H1 (cell line): ENCODE measurements at regions not wholly inside any gene's neighbourhood (a gene's known extent, or its start where the extent isn't known, plus 50 kb on each side); places are given as distances from the start of the nearest gene placed in this dataset.

Source experiments
- ATF3 ChIP-seq: IDR thresholded peaks from 2 replicates; pipeline ENCODE4 v1.6.1; 2011; ENCODE audit warnings: low read depth, mild to moderate bottlenecking, low read length; ENCODE audit not compliant: insufficient read depth
- CTCF ChIP-seq, 3 experiments: IDR thresholded peaks; 1 replicate in 2 of 3; 2 replicates in 1 of 3; pipeline versions ENCODE4 v1.5.1 to v1.6.1; 2011; ENCODE audit warnings: low read length in 3 of 3, mild to moderate bottlenecking in 3 of 3, inconsistent platforms in 2 of 3, low read depth in 1 of 3, moderate library complexity in 1 of 3; ENCODE audit not compliant: insufficient read depth in 1 of 3; ENCODE audit errors: control extremely low read depth in 1 of 3
- E2F6 ChIP-seq: IDR thresholded peaks from 2 replicates; pipeline ENCODE4 v1.6.1; 2012; ENCODE audit warnings: inconsistent platforms
- GABPA ChIP-seq: IDR thresholded peaks from 2 replicates; pipeline ENCODE4 v1.6.1; 2011; ENCODE audit warnings: mild to moderate bottlenecking, low read length, moderate library complexity, borderline replicate concordance; ENCODE audit not compliant: insufficient read depth
- POLR2A ChIP-seq, 2 experiments: IDR thresholded peaks; 1 replicate in 1 of 2; 2 replicates in 1 of 2; pipeline ENCODE4 v1.6.1; 2011; ENCODE audit warnings: low read depth in 2 of 2, low read length in 2 of 2, mild to moderate bottlenecking in 2 of 2; ENCODE audit errors: control extremely low read depth in 1 of 2
- RAD21 ChIP-seq, 2 experiments: IDR thresholded peaks in 1 of 2; conservative IDR thresholded peaks in 1 of 2; 2 replicates each; pipeline ENCODE4 v1.6.1; 2011; ENCODE audit warnings: low read depth in 2 of 2, low read length in 2 of 2, improper control_type of control experiment in 1 of 2, inconsistent platforms in 1 of 2, mild to moderate bottlenecking in 1 of 2, moderate library complexity in 1 of 2
- RBBP5 ChIP-seq: IDR thresholded peaks from 2 replicates; pipeline ENCODE4 v1.7.1; 2012; ENCODE audit warnings: low read depth, mild to moderate bottlenecking, inconsistent platforms, low read length, moderate library complexity, borderline replicate concordance
- RNF2 ChIP-seq: fragments of 200-900, 300-1000 bp; sonication (generic); IDR thresholded peaks from 2 replicates; pipeline ENCODE4 v1.7.1; 2016; ENCODE audit warnings: borderline replicate concordance, low read depth, mild to moderate bottlenecking, antibody characterized with exemption, low read length; ENCODE audit not compliant: poor library complexity, severe bottlenecking; ENCODE audit errors: missing control alignments
- SIX5 ChIP-seq: IDR thresholded peaks from 2 replicates; pipeline ENCODE4 v1.6.1; 2011; ENCODE audit warnings: mild to moderate bottlenecking, low read depth, low read length
- SP1 ChIP-seq: IDR thresholded peaks from 2 replicates; pipeline ENCODE4 v1.6.1; 2011; ENCODE audit warnings: low read depth, low read length
- ZNF274 ChIP-seq: IDR thresholded peaks from 2 replicates; pipeline ENCODE4 v1.7.0; 2012; ENCODE audit warnings: low read length, borderline replicate concordance; ENCODE audit errors: extremely low read depth
- TF ChIP-seq, protein P1 (sequence below): IDR thresholded peaks from 2 replicates; pipeline ENCODE4 v1.6.1; 2012; ENCODE audit warnings: inconsistent platforms

DNA sequence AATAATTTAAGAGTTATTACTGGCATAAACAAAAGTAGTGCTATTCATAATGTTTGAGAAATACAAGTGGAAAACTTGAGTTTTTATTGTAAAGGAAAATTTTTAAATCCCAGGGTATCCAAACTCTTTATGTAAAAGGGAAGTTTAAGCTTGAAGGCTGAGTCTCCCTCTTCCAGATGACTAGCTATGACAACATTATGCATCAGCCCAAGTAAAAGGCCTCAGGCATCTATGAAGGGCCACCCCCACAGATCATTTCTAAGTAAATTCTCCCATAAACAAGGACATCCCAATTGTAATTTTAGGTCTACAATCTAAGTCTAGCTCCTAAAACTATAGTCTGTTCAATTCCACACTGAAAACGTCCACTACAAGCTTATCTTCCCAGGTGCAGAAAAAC, 166.2 kb upstream of the STEAP1 start:
- TF ChIP-seq POLR2A (IDR thresholded peaks at IDR 0.05; ENCODE audit: control extremely low read depth in 1 of 2, low read depth in 2 of 2, low read length in 2 of 2) (no peak), SP1 (no peak), CTCF (IDR thresholded peaks at IDR 0.05; ENCODE audit: control extremely low read depth in 1 of 3, insufficient read depth in 1 of 3, low read depth in 1 of 3, low read length in 3 of 3) (no peak), ATF3 (no peak), RNF2 (no peak), ZNF274 (no peak), GABPA (no peak), E2F6 (no peak), RAD21 (IDR thresholded peaks at IDR 0.05 in 1 of 2, conservative IDR thresholded peaks at IDR 0.05 in 1 of 2; ENCODE audit: low read depth in 2 of 2, low read length in 2 of 2) (no peak), SIX5 (no peak), RBBP5 (no peak)
- TF ChIP-seq, protein P1, sequence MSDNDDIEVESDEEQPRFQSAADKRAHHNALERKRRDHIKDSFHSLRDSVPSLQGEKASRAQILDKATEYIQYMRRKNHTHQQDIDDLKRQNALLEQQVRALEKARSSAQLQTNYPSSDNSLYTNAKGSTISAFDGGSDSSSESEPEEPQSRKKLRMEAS, result no peak
